MM.1S (cell line): ENCODE measurements at regions not wholly inside any gene's neighbourhood (a gene's known extent, or its start where the extent isn't known, plus 50 kb on each side); places are given as distances from the start of the nearest gene placed in this dataset.
"Not testable (repeated sequence)": the region's sequence is repeated elsewhere in the genome, so short reads cannot be mapped to it uniquely, and the experiment has no call there.

Experiments
- DNase-seq: peaks from one replicate; pipeline ENCODE4 v3.0.0-alpha.2; 2015
- H2AFZ ChIP-seq: fragments of 300-600 bp; sonication (generic); 2 replicates; pipeline ENCODE4 v1.6.0; 2016; ENCODE audit warnings: antibody characterized with exemption, low read length
- H3F3A ChIP-seq: fragments of 300-600 bp; sonication (generic); 2 replicates; pipeline ENCODE4 v1.6.1; 2016; ENCODE audit warnings: mild to moderate bottlenecking, antibody characterized with exemption, low read length, moderate library complexity, mixed read lengths; ENCODE audit not compliant: insufficient read depth
- H3K27ac ChIP-seq: fragments of 300-600 bp; sonication (generic); 2 replicates; pipeline ENCODE4 v1.5.1; 2016; ENCODE audit warnings: mild to moderate bottlenecking, low read length
- H3K27me3 ChIP-seq: fragments of 300-600 bp; sonication (generic); replicated peaks from 2 replicates; pipeline ENCODE4 v1.6.0; 2016; ENCODE audit warnings: low read length; ENCODE audit not compliant: insufficient read depth
- H3K36me3 ChIP-seq: fragments of 300-600 bp; sonication (generic); replicated peaks from 2 replicates; pipeline ENCODE4 v1.6.1; 2016; ENCODE audit warnings: mild to moderate bottlenecking, low read length, mixed read lengths; ENCODE audit not compliant: insufficient read depth
- H3K4me1 ChIP-seq: fragments of 300-600 bp; sonication (generic); 2 replicates; pipeline ENCODE4 v1.6.1; 2016; ENCODE audit warnings: low read length, mixed read lengths
- H3K4me2 ChIP-seq: fragments of 300-600 bp; sonication (generic); 2 replicates; pipeline ENCODE4 v1.6.0; 2016; ENCODE audit warnings: low read depth, low read length
- H3K4me3 ChIP-seq: fragments of 300-600 bp; sonication (generic); 2 replicates; pipeline ENCODE4 v1.5.1; 2016; ENCODE audit warnings: low read length, mixed read lengths
- H3K79me2 ChIP-seq: fragments of 300-600 bp; sonication (generic); 2 replicates; pipeline ENCODE4 v1.6.1; 2016; ENCODE audit warnings: mixed run types, low read length, mixed read lengths
- H3K9ac ChIP-seq: fragments of 300-600 bp; sonication (generic); 2 replicates; pipeline ENCODE4 v1.6.1; 2016; ENCODE audit warnings: low read length, mixed read lengths
- H3K9me2 ChIP-seq: fragments of 300-600 bp; sonication (generic); replicated peaks from 2 replicates; pipeline ENCODE4 v1.6.1; 2016; ENCODE audit warnings: mild to moderate bottlenecking, low read length, mixed read lengths; ENCODE audit not compliant: insufficient read depth
- H3K9me3 ChIP-seq: fragments of 300-600 bp; sonication (generic); replicated peaks from 2 replicates; pipeline ENCODE4 v1.6.1; 2016; ENCODE audit warnings: mild to moderate bottlenecking, low read length, mixed read lengths; ENCODE audit not compliant: insufficient read depth
- H4K20me1 ChIP-seq: fragments of 300-600 bp; sonication (generic); 2 replicates; pipeline ENCODE4 v1.6.1; 2016; ENCODE audit warnings: mild to moderate bottlenecking, low read length, moderate library complexity, mixed read lengths; ENCODE audit not compliant: insufficient read depth
- EZH2 ChIP-seq: fragments of 300-600 bp; sonication (generic); optimal IDR thresholded peaks from 2 replicates; pipeline ENCODE3; 2017; ENCODE audit warnings: low read depth, mild to moderate bottlenecking, antibody characterized with exemption, low read length, mixed read lengths
- EZH2phosphoT487 ChIP-seq: fragments of 300-600 bp; sonication (generic); IDR thresholded peaks from 2 replicates; pipeline ENCODE4 v1.6.1; 2018; ENCODE audit warnings: antibody characterized with exemption, low read length
- TF ChIP-seq, protein P1 (sequence below): fragments of 300-600 bp; sonication (generic); IDR thresholded peaks from 2 replicates; pipeline ENCODE4 v1.5.1; 2016; ENCODE audit warnings: antibody characterized with exemption, low read length, mixed read lengths

DNA sequence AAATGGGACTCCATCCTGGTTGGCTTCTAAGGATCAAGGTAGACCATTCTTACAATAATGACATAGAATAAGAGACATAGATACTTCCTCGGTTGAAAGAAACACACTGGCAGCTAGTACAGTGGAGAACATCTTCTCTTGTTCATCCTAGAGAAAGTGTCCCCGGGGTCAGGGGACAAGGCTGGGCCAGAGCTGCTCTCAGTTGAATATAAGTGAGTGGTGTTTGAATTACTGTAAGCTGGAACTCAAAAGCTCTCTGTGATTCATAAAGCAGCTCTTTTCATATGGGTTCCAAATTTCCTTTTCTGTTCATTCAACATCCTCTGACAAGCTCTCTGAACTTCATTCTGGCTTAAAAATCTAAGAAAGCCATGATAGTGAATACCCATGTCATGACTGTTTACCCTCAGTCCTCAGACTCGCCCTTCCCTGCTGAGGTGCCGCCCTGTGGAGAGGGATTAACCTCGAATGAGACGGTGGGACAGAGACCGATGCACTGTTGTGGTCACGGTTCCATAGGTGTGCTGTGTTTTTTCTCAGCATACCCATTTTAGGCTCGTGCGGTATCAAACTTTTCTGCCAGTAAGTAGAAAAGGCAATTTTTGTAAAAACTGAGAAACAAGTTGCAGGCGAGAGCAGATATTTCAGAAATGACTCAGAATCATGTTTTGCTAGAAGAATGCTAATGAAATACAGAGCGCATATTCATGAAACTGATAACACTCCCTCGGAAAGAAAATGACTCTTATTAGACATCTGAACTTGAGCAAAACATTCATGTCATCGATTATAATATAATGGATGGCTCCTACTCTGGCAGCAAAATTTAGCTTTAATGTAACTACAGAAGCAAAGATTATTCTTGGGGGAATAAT lies 351.1 kb downstream of the ANAPC1 start:
- not testable (repeated sequence) for H3K4me2 ChIP-seq, H3K27ac ChIP-seq, H3K4me3 ChIP-seq

DNA sequence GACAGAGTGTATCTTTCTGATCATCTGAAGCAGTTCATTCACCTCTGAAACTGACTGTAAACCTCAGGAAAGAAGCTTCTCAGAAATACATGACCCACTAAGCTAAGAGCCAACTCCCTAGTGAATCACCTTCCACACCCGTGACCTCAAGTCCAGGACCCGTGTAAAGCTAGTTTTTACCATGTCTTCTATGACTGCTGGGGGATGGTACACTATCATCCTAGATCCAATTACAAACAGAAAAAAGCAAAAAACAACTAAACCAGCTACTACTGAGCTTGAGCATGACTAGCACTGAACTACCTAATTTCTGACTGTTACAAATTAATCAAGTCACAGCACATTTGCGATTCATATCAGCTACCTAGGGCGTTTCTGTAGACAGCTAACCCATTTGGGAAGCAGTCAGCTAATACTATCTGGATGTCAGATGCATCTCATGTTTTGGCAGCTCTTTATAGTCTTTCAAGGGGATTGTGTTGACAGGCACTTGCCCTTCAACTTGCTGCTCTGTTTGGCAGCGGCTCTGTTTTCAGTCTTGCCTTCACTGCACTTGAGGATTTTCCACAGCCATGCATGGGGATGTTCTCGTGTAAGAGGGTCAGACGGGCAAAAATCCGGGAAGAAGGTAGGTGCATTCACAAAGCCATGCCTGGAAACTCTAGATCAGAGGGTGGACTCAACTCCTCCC lies 350.3 kb downstream of the ANAPC1 start:
- not testable (repeated sequence) for H3K4me3 ChIP-seq, H3F3A ChIP-seq, H4K20me1 ChIP-seq, H3K9me3 ChIP-seq, H3K27ac ChIP-seq, H3K27me3 ChIP-seq, H3K9me2 ChIP-seq, H3K4me2 ChIP-seq, H3K79me2 ChIP-seq, H3K36me3 ChIP-seq, H3K9ac ChIP-seq, H2AFZ ChIP-seq, DNase-seq
- H3K4me1 ChIP-seq, result peaks cover 12% of the 10 kb centered on the region

More for the DNA sequence above, 351.1 kb downstream of the ANAPC1 start:
- not testable (repeated sequence) for H3F3A ChIP-seq, DNase-seq, H4K20me1 ChIP-seq, H3K79me2 ChIP-seq, H3K9me3 ChIP-seq, H3K27me3 ChIP-seq, H3K9ac ChIP-seq, H2AFZ ChIP-seq, H3K36me3 ChIP-seq, H3K9me2 ChIP-seq
- peaks cover 12% of the 10 kb centered on the region for H3K4me1 ChIP-seq

DNA sequence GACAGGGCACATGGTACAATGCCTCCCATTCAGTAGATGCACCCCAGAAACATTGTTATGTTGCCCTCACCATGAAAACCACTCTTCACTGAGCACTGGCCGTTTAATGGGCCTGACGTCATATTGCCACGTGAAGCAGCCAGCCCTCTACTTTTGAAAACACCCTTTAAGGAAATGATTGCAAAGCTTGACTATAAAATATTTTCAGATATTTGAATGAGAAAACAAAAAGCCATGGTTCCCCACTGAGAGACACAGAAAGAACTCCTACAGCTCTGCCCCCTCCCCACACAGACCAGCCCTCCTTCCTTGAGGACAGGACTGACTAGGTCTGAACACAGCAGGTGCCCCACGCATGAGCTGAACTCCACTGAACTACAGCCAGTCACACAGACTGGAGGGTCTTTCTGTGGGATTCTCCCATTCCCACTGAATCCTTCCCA lies 349.1 kb downstream of the ANAPC1 start:
- peak overlapping the region; percentile 37; the same call in 1 of the 2 replicates for H3K27ac ChIP-seq
- no peaks in the 10 kb centered on the region for H3K36me3 ChIP-seq
- no peaks in the 10 kb centered on the region for H3K79me2 ChIP-seq
- TF ChIP-seq, protein P1, sequence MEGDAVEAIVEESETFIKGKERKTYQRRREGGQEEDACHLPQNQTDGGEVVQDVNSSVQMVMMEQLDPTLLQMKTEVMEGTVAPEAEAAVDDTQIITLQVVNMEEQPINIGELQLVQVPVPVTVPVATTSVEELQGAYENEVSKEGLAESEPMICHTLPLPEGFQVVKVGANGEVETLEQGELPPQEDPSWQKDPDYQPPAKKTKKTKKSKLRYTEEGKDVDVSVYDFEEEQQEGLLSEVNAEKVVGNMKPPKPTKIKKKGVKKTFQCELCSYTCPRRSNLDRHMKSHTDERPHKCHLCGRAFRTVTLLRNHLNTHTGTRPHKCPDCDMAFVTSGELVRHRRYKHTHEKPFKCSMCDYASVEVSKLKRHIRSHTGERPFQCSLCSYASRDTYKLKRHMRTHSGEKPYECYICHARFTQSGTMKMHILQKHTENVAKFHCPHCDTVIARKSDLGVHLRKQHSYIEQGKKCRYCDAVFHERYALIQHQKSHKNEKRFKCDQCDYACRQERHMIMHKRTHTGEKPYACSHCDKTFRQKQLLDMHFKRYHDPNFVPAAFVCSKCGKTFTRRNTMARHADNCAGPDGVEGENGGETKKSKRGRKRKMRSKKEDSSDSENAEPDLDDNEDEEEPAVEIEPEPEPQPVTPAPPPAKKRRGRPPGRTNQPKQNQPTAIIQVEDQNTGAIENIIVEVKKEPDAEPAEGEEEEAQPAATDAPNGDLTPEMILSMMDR, result no peak
- TF ChIP-seq EZH2, result no peak
- TF ChIP-seq EZH2phosphoT487, result no peak
- H3K4me1 ChIP-seq, result peaks cover 12% of the 10 kb centered on the region
- no peaks in the 10 kb centered on the region for H3K9me3 ChIP-seq
- peak; percentile 12 for DNase-seq
- H4K20me1 ChIP-seq, result no peaks in the 10 kb centered on the region
- H3K9me2 ChIP-seq, result no peaks in the 10 kb centered on the region
- H3K27me3 ChIP-seq, result no peaks in the 10 kb centered on the region
- peak overlapping the region; percentile 6; the same call in 1 of the 2 replicates for H3K9ac ChIP-seq
- no peaks in the 10 kb centered on the region; the same call in 1 of the 2 replicates for H3F3A ChIP-seq
- peak overlapping the region; percentile 47; the same call in 1 of the 2 replicates for H2AFZ ChIP-seq
- H3K4me3 ChIP-seq, result no peak overlapping the region
- peak overlapping the region; percentile 60 for H3K4me2 ChIP-seq

DNA sequence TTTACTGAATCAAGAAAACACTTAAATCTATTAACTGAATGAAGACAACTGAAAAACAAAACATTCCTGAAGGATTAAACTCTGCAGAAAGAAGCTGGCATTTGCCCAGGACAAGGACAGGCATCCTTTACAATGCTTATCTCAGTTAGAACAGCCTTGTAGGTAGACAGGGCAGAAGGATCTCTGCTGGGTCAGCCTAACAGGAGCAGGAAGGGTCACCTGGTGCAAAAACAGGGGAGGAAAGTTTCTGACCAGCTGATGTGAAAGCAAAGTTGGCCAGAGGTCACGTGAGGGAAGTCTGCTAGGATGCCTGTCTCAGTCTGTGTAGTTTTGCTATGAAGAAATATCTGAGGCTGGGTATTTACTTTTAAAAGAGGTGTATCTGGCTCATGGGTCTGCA lies 348.6 kb downstream of the ANAPC1 start:
- no peaks in the 10 kb centered on the region; the same call in 1 of the 2 replicates for H3F3A ChIP-seq
- peak overlapping the region; percentile 60 for H3K4me2 ChIP-seq
- H3K9ac ChIP-seq, result peak overlapping the region; percentile 6; the same call in 1 of the 2 replicates
- no peak for TF ChIP-seq EZH2
- TF ChIP-seq EZH2phosphoT487, result no peak
- TF ChIP-seq, protein P1, result no peak
- H3K27ac ChIP-seq, result peak overlapping the region; percentile 37; the same call in 1 of the 2 replicates
- no peaks in the 10 kb centered on the region for H3K9me2 ChIP-seq
- no peaks in the 10 kb centered on the region for H3K36me3 ChIP-seq
- H3K27me3 ChIP-seq, result no peaks in the 10 kb centered on the region
- peaks cover 12% of the 10 kb centered on the region for H3K4me1 ChIP-seq
- no peaks in the 10 kb centered on the region for H3K79me2 ChIP-seq
- peak; percentile 71 for DNase-seq
- H3K9me3 ChIP-seq, result no peaks in the 10 kb centered on the region
- no peaks in the 10 kb centered on the region for H4K20me1 ChIP-seq
- H3K4me3 ChIP-seq, result no peak overlapping the region
- H2AFZ ChIP-seq, result peak overlapping the region; percentile 47
